GM10248 (cell line): ENCODE measurements at regions not wholly inside any gene's neighbourhood (a gene's known extent, or its start where the extent isn't known, plus 50 kb on each side); places are given as distances from the start of the nearest gene placed in this dataset.
A peak's percentile ranks its signal among the peaks of the same experiment; 100 is the strongest.

Source experiments
- CTCF ChIA-PET: fragments of 300-600 bp; sonication (Branson Sonifier 250); formaldehyde crosslinking; extraction: SDS; loops from one replicate; lab custom pipeline; 2021; ENCODE audit warnings: antibody characterized with exemption; lab: Yijun Ruan, JAX
- POLR2A ChIA-PET: fragments of 350-650 bp; sonication (Branson Sonifier 250); formaldehyde crosslinking; extraction: SDS; loops from one replicate; lab custom pipeline; 2020; ENCODE audit warnings: antibody characterized with exemption; lab: Yijun Ruan, JAX
- DNase-seq: peaks from one replicate; pipeline ENCODE4 v3.0.0; 2012; ENCODE audit errors: extremely low spot score
- TF ChIP-seq, protein P1 (sequence below): IDR thresholded peaks from 2 replicates; pipeline ENCODE4 v1.5.1; 2012; ENCODE audit warnings: mild to moderate bottlenecking, low read depth; ENCODE audit errors: extremely low read depth, missing control alignments, control extremely low read depth

DNA sequence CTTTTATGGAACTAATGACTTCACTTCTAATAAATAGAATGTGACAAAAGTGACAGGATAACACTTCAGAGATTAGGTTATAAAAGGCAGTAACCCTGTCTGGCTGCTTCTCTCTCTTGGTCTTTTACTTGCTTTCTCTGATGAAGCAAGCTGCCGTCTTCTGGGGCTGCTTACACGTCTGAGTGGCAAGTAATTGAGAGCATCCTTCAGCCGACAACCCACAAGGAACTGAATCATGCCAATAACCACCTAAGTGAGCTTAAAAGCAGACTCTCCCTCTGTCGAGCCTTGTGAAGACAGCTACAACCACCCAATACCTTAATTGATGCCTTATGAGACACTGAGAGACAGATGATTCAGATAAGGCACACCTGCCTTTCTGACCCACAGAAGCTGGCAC lies 1091.2 kb downstream of the SLITRK1 start:
- ChIA-PET POLR2A (no interaction called here), CTCF (interaction anchor here (1.1 to 1.2 kb wide), 2 partner anchors 9 to 11 kb away, joined by 3 read pairs; no protein-coding TSS in a partner anchor)
- TF ChIP-seq, protein P1, sequence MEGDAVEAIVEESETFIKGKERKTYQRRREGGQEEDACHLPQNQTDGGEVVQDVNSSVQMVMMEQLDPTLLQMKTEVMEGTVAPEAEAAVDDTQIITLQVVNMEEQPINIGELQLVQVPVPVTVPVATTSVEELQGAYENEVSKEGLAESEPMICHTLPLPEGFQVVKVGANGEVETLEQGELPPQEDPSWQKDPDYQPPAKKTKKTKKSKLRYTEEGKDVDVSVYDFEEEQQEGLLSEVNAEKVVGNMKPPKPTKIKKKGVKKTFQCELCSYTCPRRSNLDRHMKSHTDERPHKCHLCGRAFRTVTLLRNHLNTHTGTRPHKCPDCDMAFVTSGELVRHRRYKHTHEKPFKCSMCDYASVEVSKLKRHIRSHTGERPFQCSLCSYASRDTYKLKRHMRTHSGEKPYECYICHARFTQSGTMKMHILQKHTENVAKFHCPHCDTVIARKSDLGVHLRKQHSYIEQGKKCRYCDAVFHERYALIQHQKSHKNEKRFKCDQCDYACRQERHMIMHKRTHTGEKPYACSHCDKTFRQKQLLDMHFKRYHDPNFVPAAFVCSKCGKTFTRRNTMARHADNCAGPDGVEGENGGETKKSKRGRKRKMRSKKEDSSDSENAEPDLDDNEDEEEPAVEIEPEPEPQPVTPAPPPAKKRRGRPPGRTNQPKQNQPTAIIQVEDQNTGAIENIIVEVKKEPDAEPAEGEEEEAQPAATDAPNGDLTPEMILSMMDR = no peak

DNA sequence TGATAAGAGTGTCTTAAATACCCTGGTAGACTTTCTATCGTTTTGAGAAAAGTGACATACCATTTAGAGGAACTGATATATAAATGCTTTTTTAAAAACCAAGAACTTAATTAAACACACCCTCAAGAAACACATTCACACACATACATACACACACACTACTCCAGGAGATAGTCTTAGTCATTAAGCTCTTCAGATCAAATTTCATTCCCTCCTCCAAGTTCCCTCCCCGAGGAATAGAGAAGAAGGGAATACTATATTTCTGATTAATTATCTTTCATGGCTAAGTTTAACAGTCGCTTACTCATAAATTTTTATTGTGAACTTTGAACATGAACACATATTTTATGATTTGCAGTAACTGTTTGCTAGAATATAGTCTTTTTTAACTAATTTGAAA lies 1109.5 kb downstream of the SLITRK1 start:
- POLR2A ChIA-PET = no interaction called here
- TF ChIP-seq, protein P1 = no peak
- no peak for DNase-seq
- CTCF ChIA-PET = no interaction called here

More for the DNA sequence above, 1091.2 kb downstream of the SLITRK1 start:
- no peak for DNase-seq

DNA sequence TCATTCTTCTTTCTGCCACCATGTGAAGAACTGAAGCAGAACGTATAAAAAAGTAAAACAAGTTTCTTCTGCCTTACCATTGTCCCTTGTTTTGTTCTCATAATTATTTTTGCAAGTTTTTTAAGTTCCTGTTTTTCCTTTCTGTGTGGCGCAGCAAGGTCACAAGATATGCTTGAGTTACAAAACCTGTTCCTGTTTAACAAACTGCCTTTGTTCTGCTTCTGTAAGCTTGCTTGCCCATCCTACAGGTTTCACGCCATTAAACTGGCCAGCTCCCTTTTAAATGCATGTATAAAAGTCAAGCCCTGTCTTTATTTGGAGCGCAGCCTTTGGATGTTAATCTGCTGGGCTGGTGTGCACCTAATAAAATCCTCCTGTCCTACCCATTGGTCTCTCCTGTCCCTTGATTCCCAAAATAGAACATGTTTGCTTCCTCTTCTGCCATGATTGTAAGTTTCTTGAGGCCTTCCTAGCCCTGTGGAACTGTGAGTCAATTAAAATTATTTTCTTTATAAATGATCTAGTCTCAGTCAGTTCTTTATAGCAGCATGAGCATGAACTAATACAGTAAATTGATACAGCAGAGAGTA lies 1115.4 kb downstream of the SLITRK1 start:
- no peak for DNase-seq
- ChIA-PET POLR2A (no interaction called here), CTCF (no interaction called here)
- TF ChIP-seq, protein P1 = no peak

DNA sequence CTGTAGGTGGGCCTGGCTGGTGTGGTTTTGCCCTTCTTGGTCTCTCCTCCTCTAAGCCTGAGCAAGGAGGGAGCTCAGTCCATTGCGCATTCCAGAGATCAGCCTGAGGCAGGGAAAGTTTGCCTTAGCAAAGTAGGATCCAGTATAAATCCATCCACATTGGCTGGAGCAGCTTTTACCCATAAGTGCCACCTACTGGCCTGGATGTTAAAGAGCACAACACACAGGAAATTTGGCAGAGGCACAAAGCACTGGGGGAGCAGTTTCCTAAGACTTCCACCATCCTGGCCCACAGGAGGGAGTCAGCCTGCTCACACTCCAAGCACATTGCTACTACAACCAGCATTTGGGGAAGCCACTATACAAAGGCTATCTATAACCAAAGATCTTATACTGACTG lies 1124.2 kb downstream of the SLITRK1 start:
- ChIA-PET POLR2A (no interaction called here), CTCF (no interaction called here)
- TF ChIP-seq, protein P1 = peak; percentile 12
- DNase-seq = peak; percentile 6

DNA sequence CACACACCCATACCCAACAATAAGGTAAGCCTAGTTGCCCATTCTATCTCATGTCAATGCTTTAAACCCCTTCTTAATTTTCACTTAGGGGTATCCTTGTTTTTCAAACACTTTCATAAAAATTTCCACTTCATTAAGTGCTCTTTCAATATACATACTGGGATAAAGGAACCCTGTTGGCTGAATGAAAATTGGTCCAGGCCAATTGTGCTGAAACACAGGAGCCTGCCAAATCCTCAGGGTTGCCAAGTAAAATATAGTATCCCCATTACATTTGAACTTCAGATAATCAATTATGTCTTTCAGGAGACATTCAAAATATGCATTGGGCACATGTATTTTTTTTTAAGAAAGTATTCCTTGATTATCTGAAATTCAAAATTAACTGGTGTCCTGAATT lies 1131.1 kb downstream of the SLITRK1 start:
- TF ChIP-seq, protein P1 = no peak
- ChIA-PET POLR2A (no interaction called here), CTCF (interaction anchor here (0.9 kb wide), 1 partner anchor 17 kb away, joined by 3 read pairs; no protein-coding TSS in a partner anchor)
- DNase-seq = no peak

DNA sequence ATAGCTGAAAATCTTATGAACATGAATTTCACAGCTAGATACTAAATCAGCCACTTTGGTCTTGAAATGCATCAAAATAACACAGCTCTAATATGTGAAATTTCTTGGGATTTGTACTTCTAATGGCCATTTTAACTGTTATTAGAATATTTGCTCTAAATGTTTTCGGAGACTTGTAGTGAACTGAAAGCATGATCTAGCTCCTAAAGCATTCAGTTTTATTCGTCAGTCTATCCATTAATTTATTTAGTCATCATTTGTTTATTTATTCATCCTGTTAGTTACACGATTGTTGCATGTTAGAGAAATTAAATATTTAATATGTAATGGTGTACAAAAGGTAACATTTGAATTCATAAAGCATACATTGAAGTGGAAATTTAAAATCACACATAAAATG lies 1132.7 kb downstream of the SLITRK1 start:
- DNase-seq = no peak
- ChIA-PET POLR2A (no interaction called here), CTCF (interaction anchor here (0.8 to 1.2 kb wide), 3 partner anchors 9 to 11 kb away, joined by 3 to 4 read pairs (median 3); no protein-coding TSS in a partner anchor)
- TF ChIP-seq, protein P1 = no peak
